ENCODE measurements at regions not wholly inside any gene's neighbourhood (a gene's known extent, or its start where the extent isn't known, plus 50 kb on each side); places are given as distances from the start of the nearest gene placed in this dataset.

GRCh38 chr21:27502801-27503200, 535.9 kb upstream of the ADAMTS5 start:
- Histone ChIP-seq H2BK12ac (ENCODE audit: low read length in 2 of 2) (no peak overlapping the region), H2AFZ (ENCODE audit: low read depth, low read length) (no peak overlapping the region), H3K4me2 (ENCODE audit: low read length, poor library complexity, severe bottlenecking) (no peak overlapping the region), H3K36me3 (ENCODE audit: control insufficient read depth in 1 of 2, insufficient read depth in 2 of 2, low read depth in 1 of 2, low read length in 2 of 2) (no peaks in the 10 kb centered on the region), H2AK5ac (ENCODE audit: low read length, severe bottlenecking) (no peak overlapping the region), H2BK120ac (ENCODE audit: low read depth, low read length) (no peak overlapping the region), H2BK15ac (ENCODE audit: low read depth, poor library complexity, severe bottlenecking) (no peak overlapping the region), H3K14ac (ENCODE audit: low read length in 2 of 2) (no peak overlapping the region), H3K9me3 (ENCODE audit: control insufficient read depth, low read length) (no peaks in the 10 kb centered on the region), H4K8ac (ENCODE audit: low read length) (no peak overlapping the region), H3K4me3 (ENCODE audit: insufficient read depth in 1 of 2, low read depth in 1 of 2, low read length in 2 of 2) (no peak overlapping the region), H2BK5ac (ENCODE audit: low read depth, low read length, poor library complexity, severe bottlenecking) (no peak overlapping the region), H4K91ac (ENCODE audit: low read length) (no peak overlapping the region), H3K18ac (ENCODE audit: low read depth in 1 of 2, low read length in 2 of 2) (no peak overlapping the region), H3K4me1 (ENCODE audit: control insufficient read depth, insufficient read depth, low read depth, low read length) (no peaks in the 10 kb centered on the region), H3K23ac (ENCODE audit: low read length in 2 of 2) (no peak overlapping the region), H3K4ac (ENCODE audit: low read depth in 1 of 2, low read length in 2 of 2) (no peak overlapping the region), H3K9ac (ENCODE audit: low read length) (no peak overlapping the region), H3K27ac (ENCODE audit: low read length, poor library complexity, severe bottlenecking) (no peak overlapping the region), H3K27me3 (ENCODE audit: control insufficient read depth in 1 of 2, insufficient read depth in 1 of 2, low read length in 2 of 2) (no peaks in the 10 kb centered on the region), H3K79me1 (replicated peaks; ENCODE audit: low read length, poor library complexity, severe bottlenecking) (no peaks in the 10 kb centered on the region)
- DNase-seq = no peak
- no CpG with 5 or more reads among the region's 3 CpGs for WGBS

- Histone ChIP-seq H3K9ac (ENCODE audit: low read length) (no peak overlapping the region), H3K23ac (ENCODE audit: low read length in 2 of 2) (no peak overlapping the region), H3K27me3 (ENCODE audit: control insufficient read depth in 1 of 2, insufficient read depth in 1 of 2, low read length in 2 of 2) (no peaks in the 10 kb centered on the region), H3K4me3 (ENCODE audit: insufficient read depth in 1 of 2, low read depth in 1 of 2, low read length in 2 of 2) (no peak overlapping the region), H2BK120ac (ENCODE audit: low read depth, low read length) (no peak overlapping the region), H3K4me2 (ENCODE audit: low read length, poor library complexity, severe bottlenecking) (no peak overlapping the region), H4K91ac (ENCODE audit: low read length) (no peak overlapping the region), H3K4ac (ENCODE audit: low read depth in 1 of 2, low read length in 2 of 2) (no peak overlapping the region), H3K79me1 (replicated peaks; ENCODE audit: low read length, poor library complexity, severe bottlenecking) (no peaks in the 10 kb centered on the region), H3K9me3 (ENCODE audit: control insufficient read depth, low read length) (no peaks in the 10 kb centered on the region), H2BK12ac (ENCODE audit: low read length in 2 of 2) (no peak overlapping the region), H2AK5ac (ENCODE audit: low read length, severe bottlenecking) (no peak overlapping the region), H3K27ac (ENCODE audit: low read length, poor library complexity, severe bottlenecking) (no peak overlapping the region), H3K4me1 (ENCODE audit: control insufficient read depth, insufficient read depth, low read depth, low read length) (no peaks in the 10 kb centered on the region), H4K8ac (ENCODE audit: low read length) (no peak overlapping the region), H2BK15ac (ENCODE audit: low read depth, poor library complexity, severe bottlenecking) (no peak overlapping the region), H3K36me3 (ENCODE audit: control insufficient read depth in 1 of 2, insufficient read depth in 2 of 2, low read depth in 1 of 2, low read length in 2 of 2) (no peaks in the 10 kb centered on the region), H3K18ac (ENCODE audit: low read depth in 1 of 2, low read length in 2 of 2) (no peak overlapping the region), H2AFZ (ENCODE audit: low read depth, low read length) (no peak overlapping the region), H2BK5ac (ENCODE audit: low read depth, low read length, poor library complexity, severe bottlenecking) (no peak overlapping the region), H3K14ac (ENCODE audit: low read length in 2 of 2) (no peak overlapping the region)
- DNase-seq = no peak
- 23% methylated on average over 3 of the region's 3 CpGs for WGBS
Observed at GRCh38 chr21:27498025-27498424, 531.1 kb upstream of the ADAMTS5 start.

- Histone ChIP-seq H3K4ac (ENCODE audit: low read depth in 1 of 2, low read length in 2 of 2) (no peak overlapping the region), H3K23ac (ENCODE audit: low read length in 2 of 2) (no peak overlapping the region), H2BK120ac (ENCODE audit: low read depth, low read length) (no peak overlapping the region), H4K91ac (ENCODE audit: low read length) (no peak overlapping the region), H3K18ac (ENCODE audit: low read depth in 1 of 2, low read length in 2 of 2) (no peak overlapping the region), H3K27ac (ENCODE audit: low read length, poor library complexity, severe bottlenecking) (no peak overlapping the region), H2AFZ (ENCODE audit: low read depth, low read length) (no peak overlapping the region), H3K36me3 (ENCODE audit: control insufficient read depth in 1 of 2, insufficient read depth in 2 of 2, low read depth in 1 of 2, low read length in 2 of 2) (no peaks in the 10 kb centered on the region), H3K9me3 (ENCODE audit: control insufficient read depth, low read length) (no peaks in the 10 kb centered on the region), H2BK5ac (ENCODE audit: low read depth, low read length, poor library complexity, severe bottlenecking) (no peak overlapping the region), H2BK12ac (ENCODE audit: low read length in 2 of 2) (no peak overlapping the region), H3K27me3 (ENCODE audit: control insufficient read depth in 1 of 2, insufficient read depth in 1 of 2, low read length in 2 of 2) (no peaks in the 10 kb centered on the region), H3K14ac (ENCODE audit: low read length in 2 of 2) (no peak overlapping the region), H4K8ac (ENCODE audit: low read length) (no peak overlapping the region), H2AK5ac (ENCODE audit: low read length, severe bottlenecking) (no peak overlapping the region), H3K9ac (ENCODE audit: low read length) (no peak overlapping the region), H3K79me1 (replicated peaks; ENCODE audit: low read length, poor library complexity, severe bottlenecking) (no peaks in the 10 kb centered on the region), H3K4me3 (ENCODE audit: insufficient read depth in 1 of 2, low read depth in 1 of 2, low read length in 2 of 2) (no peak overlapping the region), H3K4me1 (ENCODE audit: control insufficient read depth, insufficient read depth, low read depth, low read length) (no peaks in the 10 kb centered on the region), H2BK15ac (ENCODE audit: low read depth, poor library complexity, severe bottlenecking) (no peak overlapping the region), H3K4me2 (ENCODE audit: low read length, poor library complexity, severe bottlenecking) (no peak overlapping the region)
- no CpG with 5 or more reads among the region's 1 CpG for WGBS
- no peak for DNase-seq
Observed at GRCh38 chr21:27495836-27496235, 528.9 kb upstream of the ADAMTS5 start.

DNA sequence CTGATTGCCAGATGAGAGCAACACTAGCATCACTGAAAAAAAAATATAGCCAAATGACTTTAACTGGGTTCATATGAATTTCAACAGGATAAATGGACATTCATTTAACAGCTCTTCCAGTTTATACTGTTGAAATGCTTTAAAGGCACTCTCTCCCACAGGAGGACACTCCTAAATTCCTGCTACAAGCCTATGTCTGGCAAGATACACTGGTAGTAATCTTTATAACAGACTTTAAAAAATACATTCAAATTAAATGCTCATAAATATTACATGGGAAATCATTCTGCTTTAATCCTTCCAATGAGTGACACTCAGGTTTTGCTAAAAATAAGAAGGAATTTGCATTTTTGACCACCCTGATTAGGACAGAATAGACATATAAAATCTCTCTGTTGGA, 526.7 kb upstream of the ADAMTS5 start:
- no peak overlapping the region for H2BK5ac ChIP-seq (ENCODE audit: low read depth, low read length, poor library complexity, severe bottlenecking)
- no peaks in the 10 kb centered on the region for H3K9me3 ChIP-seq (ENCODE audit: control insufficient read depth, low read length)
- no peak overlapping the region for H3K23ac ChIP-seq (ENCODE audit: low read length in 2 of 2)
- H2BK15ac ChIP-seq (ENCODE audit: low read depth, poor library complexity, severe bottlenecking) = no peak overlapping the region
- no peak overlapping the region for H3K27ac ChIP-seq (ENCODE audit: low read length, poor library complexity, severe bottlenecking)
- H2AK5ac ChIP-seq (ENCODE audit: low read length, severe bottlenecking) = no peak overlapping the region
- no peak for DNase-seq
- H3K36me3 ChIP-seq (ENCODE audit: control insufficient read depth in 1 of 2, insufficient read depth in 2 of 2, low read depth in 1 of 2, low read length in 2 of 2) = no peaks in the 10 kb centered on the region
- no peak overlapping the region for H2AFZ ChIP-seq (ENCODE audit: low read depth, low read length)
- no peak overlapping the region for H3K18ac ChIP-seq (ENCODE audit: low read depth in 1 of 2, low read length in 2 of 2)
- no peaks in the 10 kb centered on the region for H3K27me3 ChIP-seq (ENCODE audit: control insufficient read depth in 1 of 2, insufficient read depth in 1 of 2, low read length in 2 of 2)
- no peak overlapping the region for H3K4me3 ChIP-seq (ENCODE audit: insufficient read depth in 1 of 2, low read depth in 1 of 2, low read length in 2 of 2)
- H3K4me1 ChIP-seq (ENCODE audit: control insufficient read depth, insufficient read depth, low read depth, low read length) = no peaks in the 10 kb centered on the region
- no peak overlapping the region for H2BK120ac ChIP-seq (ENCODE audit: low read depth, low read length)
- H3K4me2 ChIP-seq (ENCODE audit: low read length, poor library complexity, severe bottlenecking) = no peak overlapping the region
- H4K8ac ChIP-seq (ENCODE audit: low read length) = no peak overlapping the region
- H2BK12ac ChIP-seq (ENCODE audit: low read length in 2 of 2) = no peak overlapping the region
- H3K9ac ChIP-seq (ENCODE audit: low read length) = no peak overlapping the region
- H3K79me1 ChIP-seq (replicated peaks; ENCODE audit: low read length, poor library complexity, severe bottlenecking) = no peaks in the 10 kb centered on the region
- no peak overlapping the region for H3K4ac ChIP-seq (ENCODE audit: low read depth in 1 of 2, low read length in 2 of 2)
- no peak overlapping the region for H3K14ac ChIP-seq (ENCODE audit: low read length in 2 of 2)
- H4K91ac ChIP-seq (ENCODE audit: low read length) = no peak overlapping the region
